Medulla oblongata (tissue), 1 donor: ENCODE measurements at regions not wholly inside any gene's neighbourhood (a gene's known extent, or its start where the extent isn't known, plus 50 kb on each side); places are given as distances from the start of the nearest gene placed in this dataset.

Source experiments
- DNase-seq: peaks from one replicate; pipeline ENCODE4 v3.0.0-alpha.2; 2015; ENCODE audit errors: extremely low spot score

DNA sequence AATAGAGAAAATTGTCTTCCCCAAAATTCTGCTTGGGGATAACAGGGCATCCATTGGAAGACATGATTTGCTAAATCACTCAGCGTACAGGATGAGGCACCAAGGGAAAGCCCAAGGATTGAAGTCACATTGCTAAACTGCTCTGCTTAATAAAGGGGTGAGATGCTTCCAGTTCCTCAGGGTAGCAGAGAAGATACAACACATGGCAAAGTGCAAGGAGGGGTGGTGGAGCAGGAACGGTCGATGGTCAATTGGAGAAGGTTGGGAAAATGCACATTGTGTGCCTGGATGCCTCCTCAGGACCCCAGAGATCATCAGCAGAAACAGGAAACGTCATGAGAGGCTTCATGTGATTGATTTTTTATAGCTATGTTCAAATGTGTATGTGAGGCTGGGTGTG is 116.3 kb upstream of the SOX1 start:
- DNase-seq, result no peak

DNA sequence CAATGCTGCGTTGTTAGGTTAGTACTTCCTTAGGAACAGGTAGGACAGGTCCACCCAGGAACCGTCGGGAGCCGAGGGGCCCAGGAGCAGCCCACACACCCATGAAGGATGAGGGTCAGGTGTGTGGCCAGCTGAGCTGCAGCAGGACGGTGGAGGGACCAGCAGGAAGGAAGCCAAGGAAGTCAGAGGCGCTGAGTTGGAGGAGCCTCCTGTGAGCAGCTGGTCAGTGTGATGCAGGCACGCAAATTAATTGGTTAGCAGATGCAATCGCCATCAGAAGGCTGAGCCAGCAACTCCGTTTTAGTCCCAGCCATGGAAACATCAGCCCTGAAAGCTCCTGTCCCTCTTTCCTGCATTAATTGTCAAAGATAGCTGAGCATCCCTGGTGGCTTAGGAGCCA is 114.9 kb upstream of the SOX1 start:
- DNase-seq, result no peak

DNA sequence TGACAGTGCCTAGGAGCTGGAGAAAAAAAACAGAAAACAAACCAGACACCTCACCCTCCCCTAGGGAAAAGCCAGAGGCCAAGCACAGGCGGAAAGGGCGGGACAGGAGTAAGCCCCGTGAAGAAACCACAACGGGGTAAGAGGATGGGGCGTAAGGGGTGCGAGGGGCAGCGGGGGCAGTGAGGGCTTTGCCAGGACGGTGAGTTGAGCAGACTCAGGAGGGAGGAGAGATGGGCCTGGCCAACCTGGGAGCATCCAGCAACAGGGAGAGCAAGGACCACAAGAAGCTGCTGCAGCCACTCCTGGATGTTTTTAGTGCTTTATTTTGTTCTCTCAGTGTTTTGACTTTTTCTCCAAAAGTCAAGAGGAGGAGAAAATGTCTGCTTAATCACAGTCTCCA is 114.1 kb upstream of the SOX1 start:
- DNase-seq, result no peak

DNA sequence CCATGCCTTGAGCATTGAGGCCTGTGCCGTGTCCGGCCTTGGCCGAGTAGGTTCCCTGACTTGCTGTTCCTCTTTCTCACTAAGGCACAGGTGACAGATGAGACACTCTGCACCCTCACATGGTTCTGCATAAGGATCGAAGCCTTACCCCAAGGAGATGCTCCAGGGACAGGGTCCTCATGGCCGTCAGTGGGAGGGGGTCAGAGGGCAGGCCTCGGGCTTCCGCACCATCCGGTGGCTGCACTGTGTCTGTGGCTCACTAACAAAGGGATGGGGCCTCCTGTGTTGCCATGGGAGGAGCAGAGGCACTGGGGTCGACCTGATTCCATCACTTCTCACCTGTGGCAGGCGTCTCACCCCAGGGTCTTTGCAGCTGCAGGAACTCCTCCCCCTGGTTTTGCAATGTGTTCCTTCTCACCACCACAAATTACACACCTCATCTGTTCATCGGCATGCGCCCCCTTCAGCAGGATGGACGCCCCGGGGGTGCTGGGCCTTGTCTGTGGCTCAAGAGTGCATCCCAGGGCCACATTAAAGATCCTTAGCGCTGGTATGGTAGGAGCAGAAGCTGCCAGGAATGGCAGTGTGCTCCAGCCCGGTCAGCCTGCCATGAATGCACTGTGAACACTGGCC is 113.3 kb upstream of the SOX1 start:
- DNase-seq, result no peak

DNA sequence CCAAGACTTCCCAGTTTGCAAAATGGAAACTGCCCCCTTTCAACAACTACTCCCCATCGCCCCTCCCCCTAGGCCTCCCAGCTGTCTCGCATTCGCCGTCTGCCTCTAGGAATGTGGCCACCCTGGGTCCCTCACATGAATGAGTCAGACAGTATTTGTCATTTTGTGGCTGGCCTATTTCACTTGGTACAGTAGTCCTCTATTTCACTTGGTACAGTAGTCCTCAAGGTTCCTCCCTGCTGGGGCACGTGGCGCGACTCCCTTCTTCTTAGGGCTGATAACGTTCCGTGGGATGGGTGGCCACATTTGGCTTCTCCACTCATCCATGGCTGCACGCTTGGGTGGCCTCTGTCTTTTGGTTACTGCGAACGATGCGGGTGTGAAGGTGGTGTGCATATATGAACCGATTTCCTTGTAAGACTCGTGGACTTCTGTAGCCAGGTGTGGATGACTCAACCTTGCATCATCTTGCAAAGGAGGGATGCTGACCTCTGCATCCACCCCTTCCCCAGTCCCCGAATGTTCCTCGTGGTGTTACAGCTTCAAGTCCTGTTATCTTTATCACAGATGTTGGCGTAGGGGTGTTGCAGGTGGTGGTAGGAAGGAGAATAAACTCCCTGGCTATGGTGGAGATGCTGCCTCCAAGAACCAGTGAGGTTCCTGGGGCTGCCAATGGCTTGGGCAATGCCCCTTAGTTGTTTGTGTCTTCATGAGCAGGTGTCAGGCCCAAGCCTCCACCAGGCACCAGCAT is 112.1 kb upstream of the SOX1 start:
- DNase-seq, result no peak

DNA sequence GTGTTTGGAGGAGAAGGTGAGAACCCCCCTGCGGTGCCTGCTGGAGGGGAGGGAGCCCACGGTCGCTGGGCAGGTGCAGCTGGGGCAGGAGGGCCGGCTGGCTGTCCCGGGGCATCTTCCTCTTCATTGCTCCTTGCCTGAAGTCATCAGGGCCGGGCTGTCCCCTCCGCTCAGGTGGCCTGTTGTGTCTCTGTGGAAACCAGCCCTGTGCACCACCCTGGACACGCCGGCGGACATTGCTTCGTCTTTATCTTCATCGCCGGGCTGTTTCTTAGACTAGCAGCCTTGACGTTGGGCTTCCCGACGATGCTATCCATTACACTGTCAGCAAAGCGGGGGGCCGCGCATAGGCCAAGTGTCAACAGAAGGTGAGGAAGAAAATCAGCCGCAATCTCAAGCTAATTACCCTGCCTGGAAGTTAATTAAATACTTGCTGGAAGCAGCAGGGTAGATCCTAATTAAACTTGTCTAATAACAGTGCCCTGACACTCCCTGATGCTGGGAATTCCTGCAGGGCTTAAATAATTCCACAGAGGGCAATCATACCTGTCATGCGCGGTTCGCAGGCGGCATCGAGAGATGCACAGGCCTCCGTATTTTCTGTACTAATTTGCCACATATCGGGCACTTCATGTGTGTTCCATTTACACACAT is 111.4 kb upstream of the SOX1 start:
- DNase-seq, result no peak

DNA sequence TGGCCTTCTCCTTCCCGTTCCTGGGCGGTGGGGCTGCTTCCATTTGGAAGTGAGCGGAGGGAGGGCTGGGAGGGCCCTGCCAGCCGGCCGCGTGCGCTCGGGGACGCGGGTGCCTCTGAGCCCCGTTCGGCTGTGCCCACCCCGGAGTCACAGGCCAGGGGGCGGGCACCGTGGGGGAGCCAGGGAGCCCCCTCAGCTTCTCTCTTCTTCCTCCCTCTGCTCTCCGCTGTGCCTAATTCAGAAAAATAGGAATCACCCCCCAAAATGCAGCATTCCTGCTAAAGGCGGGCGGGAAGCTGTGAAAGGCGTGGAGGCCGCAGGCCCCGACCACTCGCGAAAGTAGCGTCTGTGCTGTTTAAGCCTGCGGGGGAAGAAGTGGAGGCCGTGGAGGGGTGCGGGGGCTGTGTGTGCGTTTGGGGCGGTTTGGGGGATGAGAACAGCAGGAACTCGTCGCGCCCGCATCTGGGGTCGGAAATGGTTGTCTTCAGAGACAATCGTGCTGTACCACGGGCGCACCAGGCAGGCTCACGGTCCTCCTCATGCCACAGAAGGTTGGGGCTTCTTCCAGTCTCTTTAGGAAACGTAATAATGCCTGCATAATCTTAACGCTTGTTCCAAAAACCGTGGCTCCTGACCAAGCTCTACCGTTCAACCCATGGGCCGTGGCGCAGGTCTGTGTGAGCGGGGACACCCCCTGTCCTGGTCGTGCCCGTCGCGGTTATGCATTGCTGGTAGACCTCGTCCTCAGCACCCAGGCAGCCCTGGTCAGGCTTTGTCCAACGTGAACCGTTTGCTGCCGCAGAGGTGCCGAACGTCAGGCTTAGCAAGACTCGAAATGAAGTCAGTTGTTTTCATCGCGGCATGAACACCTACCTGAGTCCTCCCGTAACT is 110.4 kb upstream of the SOX1 start:
- no peak for DNase-seq

DNA sequence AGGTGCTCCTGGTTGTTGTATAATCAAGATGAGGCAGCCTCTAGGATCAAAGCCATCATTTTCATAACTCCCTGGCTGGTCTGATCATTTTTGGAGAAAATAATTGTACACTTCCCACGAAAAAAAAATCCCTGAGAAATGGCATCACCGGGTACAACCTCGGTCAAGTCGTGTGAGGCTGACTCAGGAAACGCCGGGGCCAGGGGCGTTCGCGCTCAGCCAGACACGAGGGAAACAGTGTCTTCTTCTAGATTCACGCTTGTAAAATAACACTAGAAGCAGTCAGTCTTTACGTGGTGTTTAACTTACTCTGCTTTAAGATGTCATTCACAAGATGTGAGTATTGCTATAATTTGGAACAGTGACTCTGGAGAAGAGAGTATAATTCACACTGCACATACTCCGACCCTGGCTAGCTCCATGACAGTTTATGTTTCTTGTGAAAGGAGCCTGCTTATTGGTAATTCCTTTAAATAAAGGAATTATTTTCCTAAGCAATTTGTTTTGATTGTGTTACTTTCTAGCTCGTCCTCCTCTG is 109.0 kb upstream of the SOX1 start:
- DNase-seq, result no peak

DNA sequence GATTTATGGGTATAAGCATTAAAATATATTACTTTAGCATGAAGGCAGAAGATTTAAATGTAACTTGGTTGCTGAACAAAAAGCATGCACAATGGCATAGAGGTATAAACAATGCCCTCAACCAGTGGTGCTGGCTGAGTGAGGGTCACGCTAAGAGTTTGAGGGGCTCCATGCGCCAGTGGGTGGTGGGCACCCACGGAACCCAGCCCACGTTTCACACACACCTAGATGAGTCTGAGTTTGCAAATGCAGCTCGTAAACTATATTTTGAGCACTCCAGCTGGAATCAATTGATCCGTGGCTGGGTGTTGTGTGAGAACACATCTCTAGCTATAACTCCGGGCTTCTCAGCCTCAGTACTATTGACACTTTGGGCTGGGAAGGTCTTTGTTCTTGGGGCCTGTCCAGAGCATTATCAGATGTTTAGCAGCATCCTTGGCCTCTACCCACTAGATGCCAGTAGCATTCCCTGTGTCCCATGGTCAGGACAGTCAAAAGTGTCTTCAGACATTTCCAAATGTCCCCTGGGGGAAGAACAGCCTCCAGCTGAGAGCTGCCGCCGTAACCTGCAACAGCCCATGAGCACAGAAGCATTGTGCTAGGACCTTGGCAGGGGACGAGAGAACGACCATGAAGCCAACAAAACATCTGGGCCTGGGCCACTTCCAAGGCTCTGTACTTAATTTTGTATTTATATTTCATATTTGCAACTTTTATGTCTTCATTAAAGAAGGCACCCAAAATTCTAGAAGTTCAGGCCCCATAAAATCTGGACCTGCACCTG is 108.1 kb upstream of the SOX1 start:
- DNase-seq, result no peak

DNA sequence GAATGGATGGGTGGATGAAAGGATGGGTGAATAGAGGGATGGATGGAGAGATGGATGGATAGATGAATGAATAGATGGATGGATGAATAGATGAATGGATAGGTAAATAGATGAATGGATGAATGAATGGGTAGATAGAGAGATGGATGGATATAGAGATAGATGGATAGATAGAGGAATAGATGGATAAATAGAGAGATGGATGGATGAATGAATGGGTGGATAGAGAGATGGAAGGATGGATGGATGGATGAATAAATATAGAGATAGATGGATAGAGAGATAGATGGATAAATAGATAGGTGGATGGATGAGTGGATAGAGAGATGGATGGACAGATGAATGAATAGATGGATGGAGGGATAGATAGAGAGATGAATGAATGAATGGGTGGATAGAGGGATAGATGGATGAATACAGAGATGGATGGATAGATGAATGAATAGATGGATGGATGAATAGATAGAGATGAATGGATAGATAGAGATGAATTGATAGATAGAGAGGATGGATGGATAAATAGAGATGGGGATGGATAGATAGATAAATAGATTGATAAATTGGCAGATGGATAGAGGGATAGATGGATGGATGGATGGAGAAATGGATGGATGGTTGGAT is 106.7 kb upstream of the SOX1 start:
- DNase-seq, result no peak

DNA sequence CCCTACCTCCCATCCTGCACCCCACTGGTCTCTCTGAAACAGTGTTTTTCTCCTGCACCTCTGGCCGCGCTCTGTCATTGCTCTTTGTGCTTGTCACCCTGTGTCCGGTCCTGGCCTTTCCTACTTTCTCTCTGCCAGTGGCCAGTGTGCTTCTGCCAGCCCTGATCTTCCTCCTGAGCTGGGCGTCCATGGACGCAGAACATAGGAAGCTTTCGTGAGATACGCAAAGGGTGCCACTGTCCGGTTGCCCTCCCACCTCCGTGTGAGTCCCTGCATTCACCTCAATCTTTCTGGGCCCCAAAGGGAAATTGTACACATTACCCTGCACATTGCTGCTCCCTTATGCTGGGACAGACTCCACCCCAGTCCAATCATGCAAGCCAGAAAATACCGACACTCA is 105.7 kb upstream of the SOX1 start:
- DNase-seq, result no peak

DNA sequence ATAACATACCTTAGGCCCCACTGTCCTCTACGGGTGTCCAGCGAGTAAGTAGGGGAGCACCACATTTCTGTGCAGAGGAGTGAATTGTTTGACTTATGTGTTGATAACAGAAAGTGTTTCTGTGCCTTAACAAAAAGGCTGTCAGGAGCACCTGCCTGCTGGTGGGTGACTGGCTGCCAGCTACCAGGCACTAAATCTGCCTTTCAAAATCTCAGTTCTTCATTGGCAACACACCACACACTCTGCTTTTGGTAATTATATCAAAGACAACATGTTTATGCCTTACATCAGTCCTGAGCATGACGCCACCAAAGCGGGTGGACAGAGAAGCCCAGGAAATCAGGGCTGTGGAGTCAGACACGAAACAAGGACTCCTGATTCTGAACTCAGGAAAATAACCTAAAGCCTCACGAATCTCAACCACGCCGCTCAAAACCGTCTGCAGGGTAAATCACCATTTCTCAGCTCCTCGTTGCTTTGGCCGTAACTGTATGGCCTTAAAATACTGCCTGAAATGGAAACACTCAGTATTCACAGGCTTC is 105.2 kb upstream of the SOX1 start:
- DNase-seq, result no peak

DNA sequence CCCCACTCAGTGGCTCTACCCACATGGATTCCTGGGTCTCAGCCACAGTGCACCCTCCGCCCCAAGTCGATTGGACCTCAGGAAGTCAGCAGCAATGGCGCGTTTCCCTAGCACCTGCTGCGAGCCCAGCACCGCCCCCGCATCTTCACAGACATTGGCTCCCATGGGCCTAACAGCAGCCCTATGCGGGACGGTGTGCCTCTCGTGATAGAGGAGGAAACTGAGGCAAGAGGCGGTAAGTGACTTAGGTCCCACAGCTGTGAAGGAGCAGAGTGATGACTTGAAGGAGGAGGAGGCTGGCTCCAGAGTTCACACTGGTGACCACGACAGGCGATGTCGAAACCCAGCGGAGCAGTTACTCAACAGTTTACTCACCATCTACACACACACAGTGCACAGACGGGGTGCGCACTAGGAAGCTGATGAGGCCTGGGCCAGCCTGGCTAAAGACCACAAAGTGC is 104.5 kb upstream of the SOX1 start:
- no peak for DNase-seq

DNA sequence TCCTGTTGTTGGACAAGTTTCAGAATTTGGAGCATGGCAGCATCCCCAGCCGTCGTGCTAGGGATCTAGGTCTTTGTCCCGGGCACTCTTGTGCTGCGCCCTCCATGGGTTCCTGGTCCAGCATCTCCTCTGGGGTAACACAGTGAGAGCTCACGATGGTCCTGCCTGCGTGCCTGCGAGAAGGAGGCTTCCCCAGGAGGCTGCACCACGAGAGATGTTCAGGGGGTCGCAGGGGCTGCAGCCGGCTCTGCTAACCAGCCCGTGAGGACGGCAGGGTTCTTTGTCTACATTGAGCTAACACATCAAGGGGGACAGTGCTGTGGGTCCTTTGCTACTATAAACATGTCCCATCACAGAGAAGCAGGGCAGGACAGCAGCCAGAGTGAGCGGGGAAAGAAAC is 103.9 kb upstream of the SOX1 start:
- DNase-seq, result no peak

DNA sequence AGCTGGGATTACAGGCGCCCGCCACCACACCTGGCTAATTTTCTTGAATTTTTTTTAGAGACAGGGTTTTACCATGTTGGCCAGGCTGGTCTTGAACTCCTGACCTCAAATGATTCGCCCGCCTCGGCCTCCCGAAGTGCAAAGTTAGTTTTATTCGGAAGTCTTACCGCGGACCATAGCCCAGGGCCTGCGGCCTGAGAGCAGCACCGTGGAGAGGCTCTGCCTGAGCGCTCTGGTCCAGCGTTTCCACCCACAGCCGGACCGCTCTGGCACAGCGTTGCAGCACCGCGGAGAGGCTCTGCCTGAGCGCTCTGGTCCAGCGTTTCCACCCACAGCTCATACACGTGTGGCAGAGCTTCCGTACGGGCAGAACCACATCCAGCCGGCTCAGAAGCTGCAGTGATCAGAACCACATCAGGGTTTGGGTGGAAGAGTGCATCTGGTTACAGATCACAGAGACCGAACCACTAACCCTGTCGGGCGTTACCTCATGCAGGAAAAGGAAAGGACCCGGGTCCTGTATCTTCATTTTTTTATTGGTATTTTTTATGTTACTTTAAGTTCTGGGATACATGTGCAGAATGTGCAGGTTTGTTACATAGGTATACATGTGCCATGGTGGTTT is 102.4 kb upstream of the SOX1 start:
- DNase-seq, result no peak

DNA sequence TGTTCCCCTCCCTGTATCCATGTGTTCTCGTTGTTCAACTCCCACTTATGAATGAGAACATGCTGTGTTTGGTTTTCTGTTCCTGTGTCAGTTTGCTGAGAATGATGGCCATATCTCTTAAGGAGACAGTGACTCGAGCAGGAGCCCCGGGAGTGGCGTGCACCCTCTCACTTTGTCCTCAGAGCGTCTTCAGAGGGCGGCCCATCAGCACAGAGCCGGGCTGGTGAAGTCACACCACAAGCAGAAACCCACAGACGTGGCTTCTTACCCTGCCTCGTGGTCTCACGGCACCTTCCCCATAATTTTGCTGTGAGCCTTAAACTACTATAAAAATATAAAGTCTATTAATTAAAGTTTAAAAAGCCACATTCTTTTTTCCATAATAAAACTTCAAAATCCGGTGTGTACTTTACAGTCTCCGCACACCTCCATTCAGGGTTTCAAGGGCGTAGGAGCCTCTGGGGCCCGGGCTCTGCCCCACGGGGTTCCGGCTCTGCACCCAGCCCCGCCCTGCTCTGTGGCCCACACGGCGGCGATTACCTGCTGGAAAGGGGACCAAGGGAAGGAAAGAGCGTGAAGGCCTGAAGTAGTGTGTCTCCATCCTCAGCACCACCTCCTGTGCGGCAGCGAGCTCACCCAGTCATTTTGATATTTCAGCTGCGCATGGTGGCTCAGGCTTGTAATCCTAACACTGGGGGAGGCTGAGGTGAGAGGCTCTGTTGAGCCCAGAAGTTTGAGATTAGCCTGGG is 101.3 kb upstream of the SOX1 start:
- no peak for DNase-seq

DNA sequence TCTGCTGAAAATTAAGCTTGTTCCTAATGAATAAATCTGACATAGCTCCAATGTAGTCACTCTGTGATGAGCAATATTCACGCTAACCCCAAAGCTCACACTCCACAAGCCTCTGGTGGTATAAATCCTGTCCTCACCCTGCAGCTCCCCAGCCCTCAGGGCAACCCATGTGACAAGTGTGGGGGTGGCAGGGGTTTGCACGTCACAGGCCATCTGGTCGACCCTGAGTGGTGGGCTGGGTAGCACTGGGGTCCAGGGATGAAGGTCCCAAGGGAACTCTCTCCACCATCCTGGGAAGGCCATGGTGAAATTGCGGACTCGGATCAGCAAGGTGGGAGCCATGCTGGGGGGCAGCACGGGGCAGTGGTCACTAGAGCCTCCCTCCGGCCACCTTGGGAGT is 100.0 kb upstream of the SOX1 start:
- DNase-seq, result no peak

DNA sequence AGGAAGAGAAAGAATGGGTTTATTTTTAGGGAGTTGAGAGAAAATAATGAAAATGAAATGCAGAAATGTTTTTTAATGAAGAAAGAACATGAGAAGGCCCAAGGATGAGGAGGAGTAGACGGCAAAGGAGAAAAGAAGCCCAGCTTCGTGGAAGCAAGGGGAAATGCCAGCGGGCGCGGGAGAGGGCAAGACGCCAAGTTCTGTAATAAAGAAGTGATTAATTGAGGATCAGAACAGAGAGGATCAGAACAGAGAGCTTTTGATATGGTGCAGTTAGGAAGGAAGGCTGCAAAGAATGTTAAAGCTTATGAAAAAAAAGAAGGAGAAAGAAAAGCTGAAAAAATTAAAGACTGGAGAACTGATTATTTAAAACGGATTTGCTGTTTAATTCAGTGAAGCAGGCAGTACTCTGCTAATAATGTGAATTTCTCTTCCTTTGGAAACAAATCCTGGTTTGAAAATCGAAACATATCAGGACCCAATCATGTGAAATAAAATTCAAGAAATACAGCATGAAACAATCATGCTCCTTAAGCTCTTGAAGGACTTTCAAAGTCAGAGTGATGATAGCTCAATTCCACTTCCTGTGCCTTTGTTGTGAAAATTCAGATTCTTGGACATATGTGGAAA is 99.3 kb upstream of the SOX1 start:
- peak; percentile 79 for DNase-seq
